ENCODE measurements at regions not wholly inside any gene's neighbourhood (a gene's known extent, or its start where the extent isn't known, plus 50 kb on each side); places are given as distances from the start of the nearest gene placed in this dataset.

GRCh38 chr20:40499391-40499790 lies 189.6 kb downstream of the MAFB start:
- no peak for TF ChIP-seq CTCF (IDR thresholded peaks at IDR 0.05; ENCODE audit: insufficient read depth, missing control alignments)
- FAIRE-seq (no peak), DNase-seq (ENCODE audit: insufficient read length, low spot score) (no peak)

GRCh38 chr20:40497899-40498691 lies 190.9 kb downstream of the MAFB start:
- FAIRE-seq: no peak
- no peak for DNase-seq (ENCODE audit: insufficient read length, low spot score)
- no peak for TF ChIP-seq CTCF (IDR thresholded peaks at IDR 0.05; ENCODE audit: insufficient read depth, missing control alignments)

- no peak for TF ChIP-seq CTCF (IDR thresholded peaks at IDR 0.05; ENCODE audit: insufficient read depth, missing control alignments)
- FAIRE-seq (no peak), DNase-seq (ENCODE audit: insufficient read length, low spot score) (no peak)
Measured at GRCh38 chr20:40495956-40496355, 193.1 kb downstream of the MAFB start.

GRCh38 chr20:40494248-40494647 lies 194.8 kb downstream of the MAFB start:
- DNase-seq (ENCODE audit: insufficient read length, low spot score) (no peak), FAIRE-seq (no peak)
- no peak for TF ChIP-seq CTCF (IDR thresholded peaks at IDR 0.05; ENCODE audit: insufficient read depth, missing control alignments)

GRCh38 chr20:40493549-40493948 lies 195.5 kb downstream of the MAFB start:
- FAIRE-seq (no peak), DNase-seq (ENCODE audit: insufficient read length, low spot score) (no peak)
- TF ChIP-seq CTCF (IDR thresholded peaks at IDR 0.05; ENCODE audit: insufficient read depth, missing control alignments): no peak

- no peak for FAIRE-seq
- no peak for DNase-seq (ENCODE audit: insufficient read length, low spot score)
- no peak for TF ChIP-seq CTCF (IDR thresholded peaks at IDR 0.05; ENCODE audit: insufficient read depth, missing control alignments)
Measured at GRCh38 chr20:40493071-40493470, 196.0 kb downstream of the MAFB start.

GRCh38 chr20:40491009-40491590 lies 197.9 kb downstream of the MAFB start:
- FAIRE-seq (no peak), DNase-seq (ENCODE audit: insufficient read length, low spot score) (no peak)
- no peak for TF ChIP-seq CTCF (IDR thresholded peaks at IDR 0.05; ENCODE audit: insufficient read depth, missing control alignments)

Data from D721Med (cell line).